HEK293 (cell line): ENCODE measurements at regions not wholly inside any gene's neighbourhood (a gene's known extent, or its start where the extent isn't known, plus 50 kb on each side); places are given as distances from the start of the nearest gene placed in this dataset.

Source experiments
- CTCF ChIA-PET: fragments of 350-600 bp; formaldehyde crosslinking; extraction: SDS; loops from one replicate; lab custom pipeline; 2021; ENCODE audit warnings: antibody characterized with exemption; lab: Yijun Ruan, JAX
- POLR2A ChIA-PET: fragments of 300-600 bp; formaldehyde crosslinking; extraction: SDS; loops from one replicate; lab custom pipeline; 2020; ENCODE audit warnings: antibody characterized with exemption, inconsistent platforms; lab: Yijun Ruan, JAX
- H3K27ac ChIP-seq: fragments of 200-500 bp; sonication (Bioruptor generic); 2 replicates; pipeline ENCODE4 v1.5.1; 2014; ENCODE audit warnings: low read depth, low read length, control low read depth, inconsistent platforms; ENCODE audit errors: extremely low read depth
- H3K36me3 ChIP-seq, 2 experiments: fragments of 200-500 bp in 1 of 2; sonication (Bioruptor generic) in 1 of 2; 1 replicate in 1 of 2; 2 replicates in 1 of 2; pipeline ENCODE4 v1.5.1; 2014 to 2017; ENCODE audit warnings: inconsistent platforms in 2 of 2, low read length in 2 of 2; ENCODE audit not compliant: control insufficient read depth in 2 of 2, insufficient read depth in 1 of 2
- H3K4me1 ChIP-seq: fragments of 200-500 bp; sonication (Bioruptor generic); 2 replicates; pipeline ENCODE4 v1.5.1; 2014; ENCODE audit warnings: mild to moderate bottlenecking, low read length, inconsistent platforms; ENCODE audit not compliant: control insufficient read depth, insufficient read depth
- H3K4me3 ChIP-seq: 2 replicates; pipeline ENCODE4 v1.5.1; 2011; ENCODE audit warnings: low read depth, mild to moderate bottlenecking, control low read depth, low read length, moderate library complexity
- H3K9me3 ChIP-seq: fragments of 200-500 bp; sonication (Bioruptor generic); 2 replicates; pipeline ENCODE4 v1.5.1; 2014; ENCODE audit warnings: low read depth, low read length, inconsistent platforms; ENCODE audit not compliant: control insufficient read depth, insufficient read depth
- BCL11A ChIP-seq: fragments of 450-650 bp; formaldehyde crosslinking; IDR thresholded peaks from 2 replicates; pipeline ENCODE4 v1.5.1; 2016; ENCODE audit warnings: low read depth, missing biosample characterization, missing genetic modification characterization
- HOXA7 ChIP-seq: sonication (generic); formaldehyde crosslinking; IDR thresholded peaks from 2 replicates; pipeline ENCODE4 v1.8.1; 2022; ENCODE audit warnings: missing genetic modification reagents, borderline replicate concordance
- INSM2 ChIP-seq: fragments of 450-650 bp; formaldehyde crosslinking; IDR thresholded peaks from 2 replicates; pipeline ENCODE4 v1.5.1; 2016; ENCODE audit warnings: missing biosample characterization, missing genetic modification characterization
- OVOL3 ChIP-seq: fragments of 450-650 bp; formaldehyde crosslinking; IDR thresholded peaks from 2 replicates; pipeline ENCODE4 v1.5.1; 2016; ENCODE audit warnings: missing biosample characterization, missing genetic modification characterization
- SCRT1 ChIP-seq: fragments of 450-650 bp; formaldehyde crosslinking; IDR thresholded peaks from 2 replicates; pipeline ENCODE4 v1.5.1; 2016; ENCODE audit warnings: missing biosample characterization, missing genetic modification characterization, borderline replicate concordance
- ZFP37 ChIP-seq: fragments of 450-650 bp; formaldehyde crosslinking; IDR thresholded peaks from 2 replicates; pipeline ENCODE4 v1.5.1; 2016; ENCODE audit warnings: missing biosample characterization, missing genetic modification characterization
- ZFP69B ChIP-seq: fragments of 450-650 bp; formaldehyde crosslinking; IDR thresholded peaks from 2 replicates; pipeline ENCODE4 v1.5.1; 2016; ENCODE audit warnings: missing biosample characterization, missing genetic modification characterization
- ZNF174 ChIP-seq: fragments of 450-650 bp; formaldehyde crosslinking; IDR thresholded peaks from 2 replicates; pipeline ENCODE4 v1.5.0; 2017; ENCODE audit warnings: missing biosample characterization, mild to moderate bottlenecking, missing genetic modification characterization
- ZNF18 ChIP-seq: fragments of 450-650 bp; formaldehyde crosslinking; IDR thresholded peaks from 2 replicates; pipeline ENCODE4 v1.5.1; 2016; ENCODE audit warnings: missing biosample characterization, missing genetic modification characterization
- ZNF19 ChIP-seq: fragments of 450-650 bp; formaldehyde crosslinking; IDR thresholded peaks from 2 replicates; pipeline ENCODE4; 2016; ENCODE audit warnings: missing biosample characterization, missing genetic modification characterization, low read depth
- ZNF214 ChIP-seq: fragments of 450-650 bp; formaldehyde crosslinking; IDR thresholded peaks from 2 replicates; pipeline ENCODE4 v1.5.1; 2017; ENCODE audit warnings: missing biosample characterization, mild to moderate bottlenecking, missing genetic modification characterization, borderline replicate concordance
- ZNF26 ChIP-seq: fragments of 450-650 bp; formaldehyde crosslinking; IDR thresholded peaks from 2 replicates; pipeline ENCODE4 v1.5.1; 2016; ENCODE audit warnings: missing biosample characterization, missing genetic modification characterization
- ZNF324 ChIP-seq: fragments of 450-650 bp; formaldehyde crosslinking; IDR thresholded peaks from 2 replicates; pipeline ENCODE4 v1.5.1; 2016; ENCODE audit warnings: missing biosample characterization, missing genetic modification characterization
- ZNF416 ChIP-seq: fragments of 450-650 bp; formaldehyde crosslinking; IDR thresholded peaks from 2 replicates; pipeline ENCODE4 v1.5.1; 2016; ENCODE audit warnings: missing biosample characterization, missing genetic modification characterization
- ZNF433 ChIP-seq: fragments of 450-650 bp; formaldehyde crosslinking; IDR thresholded peaks from 2 replicates; pipeline ENCODE4 v1.5.1; 2016; ENCODE audit warnings: missing biosample characterization, missing genetic modification characterization, low read depth
- ZNF645 ChIP-seq: fragments of 450-650 bp; formaldehyde crosslinking; IDR thresholded peaks from 2 replicates; pipeline ENCODE4; 2016; ENCODE audit warnings: missing biosample characterization, missing genetic modification characterization
- ZNF843 ChIP-seq: fragments of 450-650 bp; formaldehyde crosslinking; IDR thresholded peaks from 2 replicates; pipeline ENCODE4 v1.5.1; 2016; ENCODE audit warnings: missing biosample characterization, missing genetic modification characterization
- ZSCAN18 ChIP-seq: fragments of 450-650 bp; formaldehyde crosslinking; IDR thresholded peaks from 2 replicates; pipeline ENCODE4 v1.5.1; 2016; ENCODE audit warnings: missing biosample characterization, missing genetic modification characterization
- TF ChIP-seq, protein P1 (sequence below): fragments of 450-650 bp; formaldehyde crosslinking; IDR thresholded peaks from 2 replicates; pipeline ENCODE4 v1.5.1; 2017; ENCODE audit warnings: missing biosample characterization, missing genetic modification characterization
- TF ChIP-seq, protein P2 (sequence below): fragments of 450-650 bp; formaldehyde crosslinking; IDR thresholded peaks from 2 replicates; pipeline ENCODE4 v1.5.1; 2016; ENCODE audit warnings: missing biosample characterization, missing genetic modification characterization

DNA sequence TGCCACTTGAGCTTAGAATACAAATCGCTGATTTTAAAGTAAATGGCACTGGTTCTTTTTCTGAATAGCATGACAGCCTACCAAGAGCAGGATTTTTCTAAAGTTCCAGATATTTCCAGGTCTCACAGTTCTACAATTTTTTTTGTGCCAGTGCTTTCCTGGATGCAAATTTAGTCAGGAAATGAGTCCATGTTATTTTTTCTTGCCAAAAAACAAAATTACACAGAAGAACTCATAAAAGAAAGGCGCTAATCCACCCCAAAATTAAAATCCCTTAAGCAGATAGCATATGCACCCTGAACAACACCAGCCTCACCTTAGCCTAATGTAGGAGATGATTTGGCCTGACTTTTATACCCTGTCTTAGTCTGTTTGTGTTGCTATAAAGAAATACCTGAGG lies 86.4 kb upstream of the ARG1 start:
- no peak overlapping the region for H3K4me3 ChIP-seq
- CTCF ChIA-PET = interaction anchor here (0.6 to 1.5 kb wide), 2 partner anchors 26 to 601 kb away, joined by 3 to 4 read pairs; no protein-coding TSS in a partner anchor

More for the DNA sequence above, 86.4 kb upstream of the ARG1 start:
- Histone ChIP-seq H3K4me1 (no peaks in the 10 kb centered on the region), H3K9me3 (no peaks in the 10 kb centered on the region), H3K36me3 (no peaks in the 10 kb centered on the region), H3K27ac (no peak overlapping the region)
- no peak for TF ChIP-seq ZNF174 (tag by site-specific recombination)
- TF ChIP-seq SCRT1 (tag by site-specific recombination) = no peak
- TF ChIP-seq ZFP69B = no peak
- no peak for TF ChIP-seq ZNF214 (tag by site-specific recombination)
- TF ChIP-seq BCL11A (tag by site-specific recombination) = no peak
- TF ChIP-seq ZNF645 (tag by site-specific recombination) = no peak
- TF ChIP-seq ZNF19 = no peak
- TF ChIP-seq ZNF18 (tag by site-specific recombination) = no peak
- TF ChIP-seq, protein P1, sequence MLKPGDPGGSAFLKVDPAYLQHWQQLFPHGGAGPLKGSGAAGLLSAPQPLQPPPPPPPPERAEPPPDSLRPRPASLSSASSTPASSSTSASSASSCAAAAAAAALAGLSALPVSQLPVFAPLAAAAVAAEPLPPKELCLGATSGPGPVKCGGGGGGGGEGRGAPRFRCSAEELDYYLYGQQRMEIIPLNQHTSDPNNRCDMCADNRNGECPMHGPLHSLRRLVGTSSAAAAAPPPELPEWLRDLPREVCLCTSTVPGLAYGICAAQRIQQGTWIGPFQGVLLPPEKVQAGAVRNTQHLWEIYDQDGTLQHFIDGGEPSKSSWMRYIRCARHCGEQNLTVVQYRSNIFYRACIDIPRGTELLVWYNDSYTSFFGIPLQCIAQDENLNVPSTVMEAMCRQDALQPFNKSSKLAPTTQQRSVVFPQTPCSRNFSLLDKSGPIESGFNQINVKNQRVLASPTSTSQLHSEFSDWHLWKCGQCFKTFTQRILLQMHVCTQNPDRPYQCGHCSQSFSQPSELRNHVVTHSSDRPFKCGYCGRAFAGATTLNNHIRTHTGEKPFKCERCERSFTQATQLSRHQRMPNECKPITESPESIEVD = no peak
- TF ChIP-seq ZNF843 (tag by site-specific recombination) = no peak
- TF ChIP-seq HOXA7 (CRISPR knock-in tag) = no peak
- TF ChIP-seq INSM2 (tag by site-specific recombination) = no peak
- TF ChIP-seq, protein P2, sequence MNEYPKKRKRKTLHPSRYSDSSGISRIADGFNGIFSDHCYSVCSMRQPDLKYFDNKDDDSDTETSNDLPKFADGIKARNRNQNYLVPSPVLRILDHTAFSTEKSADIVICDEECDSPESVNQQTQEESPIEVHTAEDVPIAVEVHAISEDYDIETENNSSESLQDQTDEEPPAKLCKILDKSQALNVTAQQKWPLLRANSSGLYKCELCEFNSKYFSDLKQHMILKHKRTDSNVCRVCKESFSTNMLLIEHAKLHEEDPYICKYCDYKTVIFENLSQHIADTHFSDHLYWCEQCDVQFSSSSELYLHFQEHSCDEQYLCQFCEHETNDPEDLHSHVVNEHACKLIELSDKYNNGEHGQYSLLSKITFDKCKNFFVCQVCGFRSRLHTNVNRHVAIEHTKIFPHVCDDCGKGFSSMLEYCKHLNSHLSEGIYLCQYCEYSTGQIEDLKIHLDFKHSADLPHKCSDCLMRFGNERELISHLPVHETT (tag by site-specific recombination) = no peak
- TF ChIP-seq ZNF26 = no peak
- TF ChIP-seq ZNF433 (tag by site-specific recombination) = no peak
- no peak for TF ChIP-seq ZNF416
- no peak for TF ChIP-seq ZFP37 (tag by site-specific recombination)
- TF ChIP-seq ZSCAN18 = no peak
- TF ChIP-seq OVOL3 (tag by site-specific recombination) = no peak
- no peak for TF ChIP-seq ZNF324
- POLR2A ChIA-PET = no interaction called here
